NCI-H460 (cell line): ENCODE measurements at regions not wholly inside any gene's neighbourhood (a gene's known extent, or its start where the extent isn't known, plus 50 kb on each side); places are given as distances from the start of the nearest gene placed in this dataset.

Experiments used
- DNase-seq: peaks from one replicate; pipeline ENCODE4 v3.0.0-alpha.2; 2016; ENCODE audit warnings: low read depth; ENCODE audit errors: extremely low read depth

DNA sequence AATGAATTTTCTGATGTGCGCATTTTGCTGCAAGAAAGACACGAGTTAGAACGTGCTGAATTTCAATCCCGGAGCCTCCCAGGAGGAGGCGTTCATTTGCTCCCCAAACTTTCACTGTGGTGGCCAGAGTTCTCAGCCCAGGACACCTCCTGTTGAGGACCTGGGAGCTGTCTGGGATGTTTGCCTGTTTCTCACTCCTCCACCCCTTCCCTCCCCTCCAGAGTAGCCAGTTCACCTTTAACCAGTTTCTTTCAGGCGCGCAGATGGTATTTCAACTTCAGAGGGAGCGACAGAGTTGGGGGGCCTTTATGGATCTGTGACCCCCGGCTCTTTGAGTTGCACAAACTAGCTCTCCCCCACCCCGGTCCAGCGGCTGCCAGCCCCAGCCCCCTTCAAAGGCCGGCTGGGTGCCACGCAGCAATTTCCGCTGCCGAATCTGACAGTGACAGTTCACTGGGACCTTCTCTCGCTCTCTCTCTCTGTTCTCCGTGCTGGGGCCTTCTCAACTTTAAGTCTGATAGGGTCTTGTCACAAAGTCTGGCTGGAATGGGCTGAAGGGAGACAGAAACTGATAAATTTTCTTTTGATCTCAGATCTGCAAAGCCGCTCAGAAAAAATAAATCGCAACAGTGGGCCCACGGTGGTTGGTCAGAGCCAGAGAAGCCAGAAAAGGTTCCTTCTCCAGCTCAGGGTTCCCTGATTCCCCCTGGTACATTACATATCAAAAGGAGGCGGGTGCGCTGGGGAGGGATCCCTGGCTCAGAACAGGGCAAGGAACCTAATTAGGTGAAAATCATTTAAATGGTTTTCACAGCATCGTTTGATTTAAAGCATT is 100.0 kb upstream of the STX18 start:
- no peak for DNase-seq

DNA sequence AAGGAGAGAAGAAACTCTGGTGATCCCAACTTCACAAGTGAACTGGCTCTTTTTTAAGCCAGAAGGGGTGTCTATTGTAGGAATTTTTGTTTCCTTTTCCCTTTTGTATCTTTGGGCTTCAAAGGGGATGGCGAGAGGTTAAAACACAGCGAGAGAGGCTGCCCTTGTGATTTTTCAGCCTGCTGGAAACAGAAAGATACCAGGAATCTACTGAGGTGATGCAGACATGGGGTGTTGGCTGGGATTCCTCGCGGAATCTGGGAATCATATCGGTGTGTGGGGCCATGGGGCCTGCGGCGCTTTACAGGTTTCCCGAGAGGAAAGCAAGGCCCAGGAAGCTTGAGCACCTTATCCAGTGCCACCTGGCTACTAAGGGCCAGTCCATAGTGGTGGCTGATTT is 99.4 kb upstream of the STX18 start:
- DNase-seq, result no peak

DNA sequence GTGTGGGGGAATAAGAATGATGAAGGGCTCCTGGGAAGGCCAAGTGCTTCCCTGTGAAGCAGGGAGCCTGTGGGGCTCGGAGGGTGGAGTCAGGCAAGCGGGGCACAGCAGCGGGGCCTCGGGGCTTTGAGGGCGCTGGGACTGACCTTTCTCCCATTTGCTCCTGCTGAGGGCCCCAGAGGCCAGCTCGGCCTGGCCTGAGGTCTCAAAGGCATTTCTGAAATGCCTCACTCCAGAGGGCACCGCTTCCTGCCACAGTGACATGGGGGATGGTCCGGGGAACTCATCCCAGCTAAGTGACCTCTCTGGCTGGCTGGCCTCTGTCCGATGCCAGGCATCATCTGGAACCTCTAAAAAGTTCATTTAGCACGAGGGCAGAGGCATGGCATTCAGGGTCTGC is 98.8 kb upstream of the STX18 start:
- no peak for DNase-seq

DNA sequence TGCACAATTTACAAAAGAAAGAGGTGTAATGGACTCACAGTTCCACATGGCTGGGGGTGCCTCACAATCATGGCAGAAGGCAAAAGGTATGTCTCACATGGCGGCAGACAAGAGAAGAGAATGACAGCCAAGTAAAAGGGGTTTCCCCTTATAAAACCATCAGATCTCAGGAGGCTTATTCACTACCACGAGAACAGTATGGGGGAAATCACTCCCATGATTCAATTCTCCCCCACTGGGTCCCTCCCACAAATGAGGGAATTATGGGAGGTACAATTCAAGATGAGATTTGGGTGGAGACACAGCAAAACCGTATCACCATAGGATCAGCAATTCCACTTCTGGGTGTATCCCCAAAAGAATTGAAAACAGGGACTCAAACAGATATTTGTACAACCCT is 97.5 kb upstream of the STX18 start:
- DNase-seq, result no peak

DNA sequence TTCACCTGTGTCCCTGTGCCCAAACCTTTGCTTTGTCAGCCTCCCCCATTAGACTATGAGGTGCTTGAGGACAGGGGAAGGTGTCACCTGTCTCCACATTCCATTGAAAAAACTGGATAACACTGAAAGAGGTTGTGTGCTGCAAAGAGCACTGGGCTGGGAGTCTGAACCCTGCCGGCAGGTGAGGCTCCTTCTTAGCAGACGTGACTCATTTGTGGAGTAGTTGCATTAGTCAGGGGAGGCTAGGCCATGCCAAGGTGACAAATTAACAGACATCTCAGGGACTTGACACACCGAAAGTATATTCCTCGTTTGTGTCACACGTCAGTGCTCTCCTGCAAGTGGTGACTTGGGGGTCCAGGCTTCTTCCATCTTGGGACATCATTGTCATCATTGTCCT is 95.9 kb upstream of the STX18 start:
- no peak for DNase-seq

DNA sequence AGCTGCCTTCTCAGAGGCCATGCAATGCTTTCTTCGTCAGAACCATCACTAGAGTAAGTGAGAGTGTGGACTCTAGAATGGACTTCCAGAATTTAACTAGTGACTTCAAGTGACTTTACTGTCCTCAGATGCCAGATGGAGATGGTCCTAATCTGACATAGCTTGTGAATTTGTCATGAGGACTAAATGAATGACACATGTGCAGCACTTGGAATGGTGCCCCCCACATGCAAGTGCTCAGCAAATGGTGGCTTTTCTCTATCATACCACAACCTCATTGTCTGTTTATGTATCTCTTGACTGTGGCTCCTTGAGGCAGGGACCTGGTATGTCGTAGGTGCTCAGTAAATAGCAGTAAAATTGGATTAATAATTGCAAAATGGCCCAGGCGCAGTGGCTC is 91.6 kb upstream of the STX18 start:
- no peak for DNase-seq

DNA sequence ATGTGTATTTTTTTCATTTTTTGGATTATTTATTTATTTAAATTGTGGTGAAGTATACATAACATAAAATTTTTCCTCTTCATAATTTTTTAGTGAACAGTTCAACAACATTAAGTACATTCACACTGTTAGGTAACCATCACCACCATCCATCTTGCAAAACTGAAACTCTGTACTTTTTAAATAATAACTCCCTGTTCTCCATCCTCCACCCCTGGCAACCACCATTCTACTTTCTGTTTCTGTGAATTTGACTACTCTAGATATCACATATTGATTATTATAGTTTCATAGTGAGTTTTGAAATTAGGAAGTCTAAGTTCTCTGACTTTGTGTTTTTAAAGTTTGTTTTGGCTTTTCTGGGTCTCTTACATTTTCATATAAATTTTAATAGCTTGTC is 89.3 kb upstream of the STX18 start:
- DNase-seq, result no peak

DNA sequence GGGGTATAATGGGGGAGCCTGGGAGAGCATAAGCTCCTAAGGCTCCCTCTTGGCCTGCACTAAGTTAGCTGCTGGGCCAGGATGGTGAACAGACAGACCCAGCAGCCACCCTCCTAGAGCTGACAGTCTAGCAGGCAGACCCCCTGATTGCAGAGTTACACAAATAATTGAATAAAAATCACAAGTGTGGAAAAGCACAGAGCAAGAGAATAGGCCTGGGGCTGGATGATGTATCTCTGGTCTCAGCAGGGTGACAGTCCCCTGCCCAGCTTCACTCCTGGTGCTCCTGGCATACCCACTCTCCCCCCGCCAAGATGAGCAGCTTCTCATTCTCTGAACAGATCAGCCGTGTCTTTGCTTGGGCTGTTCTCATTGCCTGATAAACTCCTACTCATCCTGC is 86.1 kb upstream of the STX18 start:
- no peak for DNase-seq

DNA sequence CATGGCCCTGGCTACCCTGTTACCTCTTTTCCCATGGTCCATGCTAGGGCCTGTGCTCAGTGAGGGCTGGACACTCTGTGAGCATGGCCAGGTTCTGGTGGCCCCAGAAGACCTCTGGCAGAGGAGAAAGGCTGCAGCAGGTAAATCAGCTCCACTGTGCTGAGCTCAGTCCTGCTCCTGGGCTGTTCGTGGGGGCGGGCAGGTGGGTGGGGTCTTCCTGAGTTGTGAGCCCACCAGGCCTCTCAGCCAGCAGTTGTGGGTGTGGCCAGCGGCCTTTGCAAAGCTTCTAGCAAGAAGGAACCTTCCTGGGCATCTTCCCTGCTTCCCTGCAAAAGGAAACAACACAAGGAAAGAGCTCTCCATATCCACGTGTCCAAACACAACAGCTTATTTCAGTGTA is 85.3 kb upstream of the STX18 start:
- no peak for DNase-seq

DNA sequence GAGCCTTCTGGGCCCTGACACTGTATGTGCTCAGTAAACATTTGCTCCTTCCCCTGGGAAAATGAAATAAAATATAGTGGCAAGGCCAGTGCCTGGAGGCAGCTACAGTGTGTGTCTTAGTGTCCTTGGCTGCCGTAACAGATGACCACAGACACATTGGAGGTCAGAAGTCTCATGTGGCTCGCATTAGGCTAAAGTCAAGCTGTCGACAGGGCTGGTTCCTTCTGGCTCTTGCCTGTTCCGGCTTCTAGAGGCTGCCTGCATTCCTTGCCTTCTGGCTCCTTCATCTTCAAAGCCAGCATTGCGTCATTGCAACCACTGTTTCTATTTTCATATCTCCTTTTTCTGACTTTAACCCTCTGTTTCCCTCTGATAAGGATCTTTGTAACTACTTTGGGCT is 83.6 kb upstream of the STX18 start:
- no peak for DNase-seq

DNA sequence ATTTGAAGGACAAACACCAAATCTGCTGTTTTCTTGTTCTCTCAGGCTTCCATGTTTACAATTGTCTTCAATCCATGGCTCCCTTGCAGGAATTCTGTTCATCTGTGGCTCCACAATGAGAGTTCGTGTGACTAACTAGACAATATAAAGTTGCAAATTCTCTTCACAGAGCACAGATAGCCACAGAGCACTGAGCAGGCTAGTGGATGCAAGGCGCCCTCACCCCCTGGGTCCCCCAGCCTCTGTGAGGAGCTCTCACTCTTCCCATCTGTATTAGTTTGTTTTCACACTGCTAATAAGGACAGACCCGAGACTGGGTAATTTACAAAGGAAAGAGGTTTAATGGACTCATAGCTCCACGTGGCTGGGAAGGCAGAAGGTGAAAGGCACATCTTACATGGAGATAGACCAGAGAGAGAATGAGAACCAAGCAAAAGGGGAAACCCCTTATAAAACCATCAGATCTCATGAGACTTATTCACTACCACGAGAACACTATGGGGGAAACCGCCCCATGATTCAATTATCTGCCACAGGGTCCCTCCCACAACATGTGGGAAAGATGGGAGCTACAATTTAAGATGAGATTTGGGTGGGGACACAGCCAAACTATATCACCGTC is 82.5 kb upstream of the STX18 start:
- no peak for DNase-seq

DNA sequence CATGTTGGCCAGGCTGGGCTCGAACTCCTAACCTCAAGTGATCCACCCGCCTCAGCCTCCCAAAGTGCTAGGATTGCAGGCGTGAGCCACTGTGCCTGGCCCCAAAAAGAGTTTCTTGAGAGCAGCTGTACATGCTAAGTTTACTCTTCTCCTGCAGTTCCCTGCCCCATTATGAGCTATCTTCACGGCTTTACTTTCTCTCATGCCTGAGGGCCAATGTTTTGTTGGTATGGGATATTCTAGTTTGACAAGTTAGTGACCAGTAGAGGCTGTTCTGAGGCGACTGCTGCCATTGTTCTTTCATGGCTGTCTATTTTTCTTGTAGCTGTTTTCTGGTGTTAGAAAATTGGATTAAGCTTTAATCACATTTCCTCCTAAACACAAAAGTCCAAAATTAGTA is 78.0 kb upstream of the STX18 start:
- no peak for DNase-seq

DNA sequence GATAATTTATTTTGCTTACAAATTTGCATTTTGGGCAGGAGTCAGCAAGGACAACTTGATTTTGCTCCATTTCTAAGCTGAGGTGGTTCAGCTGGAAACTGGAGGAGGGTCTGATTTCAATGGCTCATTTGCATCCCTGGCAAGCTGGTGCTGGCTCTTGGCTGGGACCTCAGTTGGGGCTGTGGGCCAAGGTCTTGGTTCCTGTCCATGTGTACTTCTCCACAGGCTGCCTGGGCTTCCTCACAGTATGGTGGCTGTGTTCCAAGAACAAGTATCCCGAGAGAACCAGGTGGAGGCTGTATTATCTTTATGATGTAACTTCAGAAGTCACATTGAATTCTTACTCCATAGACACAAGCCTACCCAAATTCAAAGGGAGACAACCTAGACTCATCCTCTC is 77.0 kb upstream of the STX18 start:
- DNase-seq, result no peak

DNA sequence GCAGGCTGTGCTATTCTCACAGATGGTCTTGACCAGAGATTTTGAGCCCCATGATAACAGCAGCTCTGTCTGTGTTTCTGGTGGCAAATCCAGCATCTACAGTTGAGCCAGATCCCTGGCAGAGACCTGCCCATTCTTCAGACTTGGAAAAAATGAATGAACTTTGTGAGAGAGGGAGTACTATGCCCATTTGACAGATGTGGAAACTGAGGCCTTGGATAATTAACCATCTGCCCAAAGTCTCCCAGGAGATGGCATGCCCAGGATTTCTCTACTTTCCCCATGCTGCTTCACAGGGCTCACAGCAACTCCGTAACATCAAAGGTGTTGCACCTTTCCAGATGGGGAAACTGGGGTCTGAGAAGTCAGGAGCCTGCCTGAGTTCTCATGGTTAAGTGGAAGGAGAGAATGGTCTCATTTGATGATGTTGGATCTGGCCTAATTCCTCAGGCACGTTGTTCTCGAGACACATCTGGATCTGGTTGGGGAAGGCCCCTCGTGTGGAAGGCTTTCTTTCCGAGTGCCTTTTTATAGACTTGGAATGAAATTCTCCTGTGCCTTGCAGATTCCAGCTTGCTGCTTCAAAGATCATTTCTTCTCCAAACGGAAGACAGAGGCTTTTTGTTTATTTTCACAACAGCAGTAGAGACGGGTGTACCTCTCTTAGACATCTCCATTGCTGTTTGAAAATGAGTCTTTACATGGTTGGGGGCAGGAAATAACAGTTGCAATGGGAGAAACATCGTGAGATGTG is 73.3 kb upstream of the STX18 start:
- DNase-seq, result no peak

DNA sequence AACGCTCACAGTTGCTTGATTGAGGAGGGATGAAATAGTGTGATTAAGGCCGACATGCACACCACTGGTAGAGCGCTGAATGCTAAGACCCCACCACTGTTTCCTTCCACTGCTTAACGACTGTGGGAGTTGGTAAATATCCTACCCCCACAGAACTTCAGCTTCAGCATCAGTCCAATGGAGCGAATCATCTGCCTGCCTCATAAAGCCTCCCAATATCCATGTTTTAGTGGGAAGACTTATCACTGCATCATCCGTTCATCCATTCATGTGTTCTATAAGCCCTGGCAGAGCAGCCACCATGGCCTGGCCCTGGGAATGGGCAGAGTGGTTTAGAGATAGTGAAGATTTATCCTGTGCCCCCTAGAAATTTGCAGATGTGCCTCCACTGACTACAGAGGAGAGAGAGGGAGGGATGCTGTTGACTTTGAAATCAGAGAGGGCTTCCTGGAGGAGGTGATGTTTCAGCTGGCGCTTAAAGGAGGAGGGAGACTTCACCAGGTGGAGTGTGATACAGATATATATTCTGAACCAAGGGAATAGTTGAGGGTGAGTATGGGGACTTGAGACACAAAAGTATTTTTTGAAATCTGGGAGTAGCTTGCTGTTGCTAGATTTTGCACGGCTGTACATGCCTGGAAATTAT is 71.9 kb upstream of the STX18 start:
- no peak for DNase-seq

DNA sequence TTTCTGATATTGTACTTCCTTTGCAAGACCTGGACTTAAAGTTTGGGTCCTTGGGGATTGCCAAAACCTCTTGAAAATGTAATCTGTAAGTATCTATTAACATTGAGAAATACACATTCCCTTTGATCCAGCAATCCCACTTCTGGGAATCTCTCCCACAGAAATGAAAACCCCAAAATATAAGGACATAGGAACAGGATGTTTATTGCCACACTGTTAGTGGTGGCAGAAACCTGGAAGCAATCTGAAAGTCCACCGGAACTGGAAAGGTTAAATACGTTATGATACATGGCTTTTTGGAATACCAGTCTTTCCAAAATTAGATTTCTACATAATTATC is 71.2 kb upstream of the STX18 start:
- DNase-seq, result no peak

DNA sequence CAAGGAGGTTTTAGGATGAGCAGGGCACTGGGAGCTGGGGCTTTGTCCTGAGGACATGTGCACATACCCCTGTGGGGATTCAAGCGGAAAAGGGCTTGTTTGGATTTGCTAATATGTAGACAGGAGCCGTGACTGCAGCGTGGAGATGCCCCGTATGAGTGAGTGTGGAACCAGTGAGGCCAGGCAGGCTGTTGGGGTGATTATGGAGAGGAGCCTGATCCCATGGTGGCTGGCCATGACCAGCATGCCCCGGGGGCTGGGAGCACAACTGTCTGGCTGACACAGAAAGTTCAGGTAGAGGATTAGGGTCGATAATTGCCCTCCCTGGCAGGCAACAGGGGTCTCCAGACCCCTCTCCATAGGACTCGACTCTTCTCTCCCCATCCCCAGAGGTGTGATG is 68.8 kb upstream of the STX18 start:
- DNase-seq, result no peak

DNA sequence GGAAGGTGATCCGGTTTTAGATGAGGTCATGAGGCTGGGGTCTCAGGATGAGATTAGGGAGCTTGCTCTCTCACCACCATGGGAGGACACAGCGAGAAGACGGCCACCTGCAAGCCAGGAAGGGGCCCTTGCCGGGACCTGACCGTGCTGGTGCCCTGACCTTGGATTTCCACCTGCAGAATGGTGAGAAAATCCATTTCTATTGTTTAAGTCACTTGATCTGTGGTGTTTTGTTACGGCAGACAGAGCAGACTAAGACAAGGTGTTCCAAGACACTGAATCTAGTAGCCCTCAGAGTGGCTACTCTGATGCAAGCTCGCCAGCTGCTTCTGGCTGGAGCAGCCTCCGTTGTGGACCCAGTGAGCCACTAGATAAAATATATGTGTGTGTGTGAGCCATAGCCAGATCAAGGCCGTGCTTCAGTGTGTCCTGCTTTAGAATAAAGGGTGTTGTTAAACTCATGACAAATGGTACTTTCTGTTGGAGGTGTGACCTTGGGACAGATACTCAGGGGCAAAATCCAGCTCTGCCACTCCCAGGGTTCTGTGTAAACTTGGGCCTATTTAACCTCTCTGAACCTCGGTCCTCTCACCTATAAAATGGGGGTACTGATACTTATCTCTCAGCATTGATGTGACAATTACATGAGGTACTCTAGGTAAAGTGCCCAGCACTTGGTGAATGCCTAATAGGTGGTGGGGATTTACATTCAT is 67.9 kb upstream of the STX18 start:
- DNase-seq, result no peak

DNA sequence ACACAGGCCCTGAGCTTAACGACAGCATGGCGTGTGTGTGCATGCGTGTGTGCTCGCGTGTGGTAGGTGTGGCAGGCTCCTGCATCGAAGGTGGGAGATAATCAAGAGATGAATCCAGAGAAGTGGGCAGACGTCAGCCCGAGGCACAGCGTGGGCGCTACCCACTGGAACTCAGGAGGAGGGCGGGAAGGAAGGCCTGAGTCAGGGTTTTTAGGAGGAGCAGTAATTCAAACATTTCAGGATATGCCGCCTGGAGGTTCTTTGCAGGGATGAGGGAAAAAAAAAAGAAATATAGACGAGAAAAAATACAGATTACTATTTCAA is 66.3 kb upstream of the STX18 start:
- DNase-seq, result no peak

DNA sequence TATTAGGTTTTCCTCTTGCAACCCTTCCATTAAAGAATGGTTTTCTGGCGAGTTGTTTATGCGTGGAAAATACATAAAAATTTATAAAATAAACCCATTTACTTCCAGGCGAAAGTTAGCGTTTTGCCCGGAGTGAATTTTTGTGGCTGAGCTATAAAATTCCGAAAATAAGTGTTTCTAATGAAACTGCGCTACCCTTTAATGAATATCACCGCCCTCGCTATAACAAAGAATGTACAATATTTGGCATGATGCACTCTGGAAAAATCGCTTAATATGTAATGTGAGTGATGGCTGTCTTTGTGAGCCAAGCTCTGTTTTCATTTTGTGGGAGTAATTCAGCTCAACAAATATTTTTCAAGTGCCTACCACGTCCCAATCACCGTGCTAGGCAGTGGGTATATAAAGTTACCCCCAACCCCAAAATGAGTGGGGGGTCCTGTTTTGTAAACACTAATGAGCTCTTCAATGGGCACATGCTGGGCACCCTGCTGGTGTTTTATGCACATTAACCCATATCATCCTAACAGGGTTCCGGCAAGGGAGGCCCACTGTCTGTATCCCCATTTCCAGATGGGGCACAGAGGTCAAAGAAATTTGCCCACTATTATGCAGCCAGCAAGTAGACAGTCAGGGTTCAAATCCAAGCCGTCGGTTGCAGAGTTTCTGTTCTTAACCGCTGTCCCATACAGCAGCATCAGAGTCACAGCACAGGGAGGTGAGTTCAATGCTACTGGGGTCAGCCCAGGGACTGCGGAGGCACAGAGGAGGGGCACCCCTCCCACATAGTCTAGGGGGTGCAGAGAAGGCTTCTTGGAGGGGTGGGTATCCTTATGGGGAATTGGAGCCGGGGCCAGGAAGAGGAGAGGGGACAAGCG is 65.7 kb upstream of the STX18 start:
- no peak for DNase-seq
